ENCODE measurements at regions not wholly inside any gene's neighbourhood (a gene's known extent, or its start where the extent isn't known, plus 50 kb on each side); places are given as distances from the start of the nearest gene placed in this dataset.

DNA sequence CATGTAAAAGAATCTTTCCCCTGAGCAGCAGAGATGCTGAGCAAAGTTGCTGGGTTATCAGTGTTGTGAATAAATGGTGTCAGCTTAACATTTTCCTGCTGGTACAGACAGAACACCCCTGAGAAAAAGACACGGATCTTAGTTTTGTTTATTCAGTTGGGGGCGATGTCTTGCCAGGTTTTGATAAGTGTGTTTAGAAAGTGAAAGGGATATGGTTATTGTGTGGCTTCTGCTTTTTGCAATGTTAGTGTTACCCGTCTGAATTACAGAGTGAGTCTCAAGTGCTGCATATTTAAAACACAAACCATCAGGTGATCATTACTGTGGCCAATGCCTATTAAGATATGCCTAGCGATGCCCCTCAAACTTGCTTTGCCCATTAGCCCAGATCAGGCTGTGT lies 864.6 kb upstream of the SEL1L start:
- TF ChIP-seq, protein P1, sequence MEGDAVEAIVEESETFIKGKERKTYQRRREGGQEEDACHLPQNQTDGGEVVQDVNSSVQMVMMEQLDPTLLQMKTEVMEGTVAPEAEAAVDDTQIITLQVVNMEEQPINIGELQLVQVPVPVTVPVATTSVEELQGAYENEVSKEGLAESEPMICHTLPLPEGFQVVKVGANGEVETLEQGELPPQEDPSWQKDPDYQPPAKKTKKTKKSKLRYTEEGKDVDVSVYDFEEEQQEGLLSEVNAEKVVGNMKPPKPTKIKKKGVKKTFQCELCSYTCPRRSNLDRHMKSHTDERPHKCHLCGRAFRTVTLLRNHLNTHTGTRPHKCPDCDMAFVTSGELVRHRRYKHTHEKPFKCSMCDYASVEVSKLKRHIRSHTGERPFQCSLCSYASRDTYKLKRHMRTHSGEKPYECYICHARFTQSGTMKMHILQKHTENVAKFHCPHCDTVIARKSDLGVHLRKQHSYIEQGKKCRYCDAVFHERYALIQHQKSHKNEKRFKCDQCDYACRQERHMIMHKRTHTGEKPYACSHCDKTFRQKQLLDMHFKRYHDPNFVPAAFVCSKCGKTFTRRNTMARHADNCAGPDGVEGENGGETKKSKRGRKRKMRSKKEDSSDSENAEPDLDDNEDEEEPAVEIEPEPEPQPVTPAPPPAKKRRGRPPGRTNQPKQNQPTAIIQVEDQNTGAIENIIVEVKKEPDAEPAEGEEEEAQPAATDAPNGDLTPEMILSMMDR (IDR thresholded peaks at IDR 0.05): no peak
- DNase-seq: no peak
- H3K9me3 ChIP-seq: no peaks in the 10 kb centered on the region
- H3K27ac ChIP-seq: no peak overlapping the region
- intact Hi-C loops (cut with DNase I): no loop called here
- no peak overlapping the region for H3K4me3 ChIP-seq
- no peaks in the 10 kb centered on the region for H3K4me1 ChIP-seq
- no peaks in the 10 kb centered on the region for H3K27me3 ChIP-seq
- H3K9ac ChIP-seq (ENCODE audit: low read depth in 2 of 2, low read length in 2 of 2): no peak overlapping the region
- no peaks in the 10 kb centered on the region for H3K36me3 ChIP-seq

- Histone ChIP-seq H3K4me1 (no peaks in the 10 kb centered on the region), H3K9ac (ENCODE audit: low read depth in 2 of 2, low read length in 2 of 2) (no peak overlapping the region), H3K4me3 (no peak overlapping the region), H3K27ac (no peak overlapping the region), H3K9me3 (no peaks in the 10 kb centered on the region), H3K27me3 (no peaks in the 10 kb centered on the region), H3K36me3 (no peaks in the 10 kb centered on the region)
- no peak for DNase-seq
- TF ChIP-seq, protein P1 (IDR thresholded peaks at IDR 0.05): no peak
- intact Hi-C loops (cut with DNase I): no loop called here
Observed at GRCh38 chr14:82403987-82404386, 870.3 kb upstream of the SEL1L start.

GRCh38 chr14:82410064-82410463 lies 876.4 kb upstream of the SEL1L start:
- TF ChIP-seq, protein P1 (IDR thresholded peaks at IDR 0.05): no peak
- H3K4me1 ChIP-seq: no peaks in the 10 kb centered on the region
- intact Hi-C loops (cut with DNase I): no loop called here

GRCh38 chr14:82411298-82411697 lies 877.6 kb upstream of the SEL1L start:
- intact Hi-C loops (cut with DNase I): no loop called here
- Histone ChIP-seq H3K27ac (no peak overlapping the region), H3K4me1 (no peaks in the 10 kb centered on the region), H3K9ac (ENCODE audit: low read depth in 2 of 2, low read length in 2 of 2) (no peak overlapping the region), H3K4me3 (no peak overlapping the region), H3K9me3 (no peaks in the 10 kb centered on the region), H3K27me3 (no peaks in the 10 kb centered on the region), H3K36me3 (no peaks in the 10 kb centered on the region)
- TF ChIP-seq, protein P1 (IDR thresholded peaks at IDR 0.05): no peak
- DNase-seq: no peak

More at GRCh38 chr14:82410064-82410463, 876.4 kb upstream of the SEL1L start:
- H3K9ac ChIP-seq (ENCODE audit: low read depth in 2 of 2, low read length in 2 of 2): no peak overlapping the region
- H3K36me3 ChIP-seq: no peaks in the 10 kb centered on the region
- no peak overlapping the region for H3K4me3 ChIP-seq
- H3K27ac ChIP-seq: no peak overlapping the region
- no peak for DNase-seq
- no peaks in the 10 kb centered on the region for H3K27me3 ChIP-seq
- no peaks in the 10 kb centered on the region for H3K9me3 ChIP-seq

DNA sequence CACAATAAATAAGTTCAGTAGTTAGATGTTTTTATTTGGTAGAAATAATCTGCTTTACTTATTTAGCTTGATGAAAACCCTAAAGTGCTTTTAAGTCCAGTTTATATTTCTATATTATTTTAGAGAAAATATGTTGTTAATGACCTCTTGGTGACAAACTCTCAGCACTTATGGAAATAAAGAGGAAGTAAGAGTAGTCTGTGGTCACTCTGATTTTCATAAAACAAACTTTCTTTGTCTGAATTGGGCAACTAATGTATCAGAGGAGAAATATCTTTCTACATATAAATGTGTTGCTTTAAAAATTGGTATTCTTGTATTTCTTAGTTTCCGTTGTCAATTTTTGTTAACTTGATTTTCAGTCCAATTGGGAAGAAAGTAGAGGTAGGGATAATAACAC lies 878.9 kb upstream of the SEL1L start:
- Histone ChIP-seq H3K36me3 (no peaks in the 10 kb centered on the region), H3K9me3 (no peaks in the 10 kb centered on the region), H3K4me1 (no peaks in the 10 kb centered on the region), H3K27me3 (no peaks in the 10 kb centered on the region), H3K4me3 (no peak overlapping the region), H3K27ac (no peak overlapping the region), H3K9ac (ENCODE audit: low read depth in 2 of 2, low read length in 2 of 2) (no peak overlapping the region)
- TF ChIP-seq, protein P1 (IDR thresholded peaks at IDR 0.05): no peak
- intact Hi-C loops (cut with DNase I): no loop called here
- DNase-seq: no peak
